HCT116 (cell line): ENCODE measurements at regions not wholly inside any gene's neighbourhood (a gene's known extent, or its start where the extent isn't known, plus 50 kb on each side); places are given as distances from the start of the nearest gene placed in this dataset.

Experiments
- ATAC-seq: fragments of 200-7000 bp; cut with Tn5 transposase; 2 replicates; pipeline ENCODE4 v1.9.1; 2020; ENCODE audit warnings: mild to moderate bottlenecking, moderate library complexity
- BruUV-seq: library from RNA; stranded (reverse); fragments of 400-500 nt; replicated peaks from 2 replicates; lab custom pipeline; 2021; lab: Mats Ljungman, UMichigan
- CTCF ChIA-PET: fragments of 300-600 bp; sonication (Branson Sonifier 250); formaldehyde crosslinking; loops from one replicate; lab custom pipeline; 2021; ENCODE audit warnings: antibody characterized with exemption; lab: Charles Lee
- POLR2A ChIA-PET: fragments of 300-600, 350-600 bp; sonication (Branson Sonifier 250); formaldehyde crosslinking; loops from one replicate; lab custom pipeline; 2021; ENCODE audit warnings: antibody characterized with exemption; lab: Charles Lee
- RAD21 ChIA-PET, 2 experiments: fragments of 300-600 bp; sonication (Branson Sonifier 250); formaldehyde crosslinking; loops; one replicate each; lab custom pipeline; 2023; ENCODE audit warnings: low total read pairs in 2 of 2; ENCODE audit not compliant: uncharacterized antibody in 2 of 2, unreplicated experiment in 2 of 2, low non-redundant PET in 1 of 2; lab: Charles Lee
- DNase-seq: peaks from one replicate; pipeline ENCODE4 v3.0.0-alpha.2; 2010; ENCODE audit warnings: low read depth, low spot score
- H2AFZ ChIP-seq: fragments of 200-600 bp; shearing (Covaris generic), sonication (generic); 2 replicates; pipeline ENCODE4 v1.6.1; 2017; ENCODE audit warnings: low read depth, mixed run types, mixed read lengths, antibody characterized with exemption, low read length; ENCODE audit not compliant: poor library complexity, severe bottlenecking
- H3K27ac ChIP-seq: 2 replicates; pipeline ENCODE4 v1.5.1; 2012; ENCODE audit warnings: low read depth, low read length
- H3K27me3 ChIP-seq: fragments of 200-600 bp; sonication (generic); 2 replicates; pipeline ENCODE4 v1.6.1; 2016; ENCODE audit warnings: mixed run types, low read length, mixed read lengths; ENCODE audit not compliant: insufficient read depth
- H3K36me3 ChIP-seq, 2 experiments: fragments of 200-500 bp in 1 of 2; fragments of 200-600 bp in 1 of 2; sonication (Bioruptor generic) in 1 of 2; sonication (generic) in 1 of 2; 2 replicates each; pipeline versions ENCODE4 v1.5.1 to v1.6.1; 2014 to 2016; ENCODE audit warnings: low read length in 2 of 2, inconsistent platforms in 1 of 2, mixed read lengths in 1 of 2, mixed run types in 1 of 2; ENCODE audit not compliant: insufficient read depth in 2 of 2, control insufficient read depth in 1 of 2
- H3K4me1 ChIP-seq, 2 experiments: fragments of 200-600 bp in 1 of 2; sonication (generic) in 1 of 2; 2 replicates each; pipeline versions ENCODE4 v1.5.1 to v1.6.1; 2012 to 2017; ENCODE audit warnings: low read length in 2 of 2, inconsistent platforms in 1 of 2, mild to moderate bottlenecking in 1 of 2, mixed read lengths in 1 of 2, mixed run types in 1 of 2, moderate library complexity in 1 of 2; ENCODE audit not compliant: insufficient read depth in 2 of 2, control insufficient read depth in 1 of 2
- H3K4me2 ChIP-seq: fragments of 200-600 bp; sonication (generic); 2 replicates; pipeline ENCODE4 v1.6.1; 2017; ENCODE audit warnings: mixed run types, low read length, mixed read lengths
- H3K4me3 ChIP-seq, 2 experiments: fragments of 200-600 bp in 1 of 2; sonication (generic) in 1 of 2; replicated peaks in 1 of 2; 2 replicates each; pipeline ENCODE4 v1.5.1; 2011 to 2016; ENCODE audit warnings: low read length in 2 of 2, control low read depth in 1 of 2, low read depth in 1 of 2, mild to moderate bottlenecking in 1 of 2, mixed read lengths in 1 of 2, mixed run types in 1 of 2
- H3K79me2 ChIP-seq: fragments of 200-600 bp; sonication (generic); 2 replicates; pipeline ENCODE4 v1.6.1; 2017; ENCODE audit warnings: mild to moderate bottlenecking, mixed run types, low read length, moderate library complexity, mixed read lengths; ENCODE audit not compliant: insufficient read depth
- H3K9ac ChIP-seq: fragments of 200-600 bp; sonication (generic); 2 replicates; pipeline ENCODE4 v1.6.1; 2016; ENCODE audit warnings: low read length, mixed read lengths
- H3K9me2 ChIP-seq: fragments of 200-600 bp; sonication (generic), shearing (Covaris generic); 2 replicates; pipeline ENCODE4 v1.6.1; 2017; ENCODE audit warnings: mixed run types, mild to moderate bottlenecking, moderate library complexity; ENCODE audit not compliant: insufficient read depth
- H3K9me3 ChIP-seq, 2 experiments: fragments of 200-500 bp in 1 of 2; fragments of 200-600 bp in 1 of 2; sonication (Bioruptor generic) in 1 of 2; sonication (generic) in 1 of 2; 2 replicates each; pipeline ENCODE4 v1.6.1; 2014 to 2017; ENCODE audit warnings: low read length in 2 of 2, mixed read lengths in 2 of 2, inconsistent platforms in 1 of 2, low read depth in 1 of 2, mild to moderate bottlenecking in 1 of 2, mixed run types in 1 of 2, moderate library complexity in 1 of 2; ENCODE audit not compliant: control insufficient read depth in 1 of 2, insufficient read depth in 1 of 2
- H4K20me1 ChIP-seq: fragments of 200-600 bp; sonication (generic), shearing (Covaris generic); 2 replicates; pipeline ENCODE4 v1.6.1; 2017; ENCODE audit warnings: mixed run types, mild to moderate bottlenecking, moderate library complexity; ENCODE audit not compliant: insufficient read depth
- ATF3 ChIP-seq: IDR thresholded peaks from 2 replicates; pipeline ENCODE4 v1.6.1; 2012
- CBX3 ChIP-seq: IDR thresholded peaks from 2 replicates; pipeline ENCODE4 v1.6.1; 2012; ENCODE audit warnings: low read depth
- CTCF ChIP-seq, 3 experiments: fragments of 200-600 bp in 1 of 3; sonication (generic) in 1 of 3; IDR thresholded peaks in 2 of 3; conservative IDR thresholded peaks in 1 of 3; 2 replicates each; pipeline ENCODE4 v1.5.1; 2012 to 2017; ENCODE audit warnings: low read depth in 2 of 3, low read length in 2 of 3, antibody characterized with exemption in 1 of 3, borderline replicate concordance in 1 of 3, control low read depth in 1 of 3, mild to moderate bottlenecking in 1 of 3, mixed read lengths in 1 of 3, mixed run types in 1 of 3, moderate library complexity in 1 of 3; ENCODE audit not compliant: insufficient read depth in 1 of 3
- EGR1 ChIP-seq: IDR thresholded peaks from 2 replicates; pipeline ENCODE4 v1.6.1; 2012; ENCODE audit warnings: low read depth
- EZH2 ChIP-seq: fragments of 200-600 bp; sonication (generic); IDR thresholded peaks from 2 replicates; pipeline ENCODE4 v1.6.1; 2017; ENCODE audit warnings: antibody characterized with exemption, mixed run types
- FOSL1 ChIP-seq: IDR thresholded peaks from 2 replicates; pipeline ENCODE4 v1.6.1; 2012; ENCODE audit warnings: low read depth
- JUND ChIP-seq: IDR thresholded peaks from 2 replicates; pipeline ENCODE4 v1.6.1; 2012
- REST ChIP-seq: IDR thresholded peaks from 2 replicates; pipeline ENCODE4 v1.6.1; 2012; ENCODE audit warnings: low read depth
- ZBTB33 ChIP-seq: IDR thresholded peaks from 2 replicates; pipeline ENCODE4 v1.6.1; 2011; ENCODE audit warnings: mild to moderate bottlenecking, low read length, moderate library complexity; ENCODE audit not compliant: insufficient replicate concordance; ENCODE audit errors: extremely low read depth
- ZNF274 ChIP-seq: fragments of 200-500 bp; sonication (Bioruptor generic); IDR thresholded peaks from 2 replicates; pipeline ENCODE4 v1.6.1; 2014; ENCODE audit warnings: mild to moderate bottlenecking, low read depth, low read length, inconsistent platforms
- intact Hi-C: fragments of 100-400 bp; cut with micrococcal nuclease; formaldehyde crosslinking; loops from 2 replicates; pipeline ENCODE4 v1.10.0; 2022

GRCh38 chr22:22358152-22358551 is 113.6 kb downstream of the VPREB1 start:
- ChIA-PET CTCF (interaction anchor here (0.8 to 2.6 kb wide), 3 partner anchors 10 to 65 kb away, joined by 3 to 9 read pairs (median 3); no protein-coding TSS in a partner anchor), POLR2A (no interaction called here), RAD21 (no interaction called here)
- no peaks in the 10 kb centered on the region for H4K20me1 ChIP-seq
- no peak overlapping the region for H3K27ac ChIP-seq
- no peak overlapping the region for H2AFZ ChIP-seq
- ATAC-seq (no peak), DNase-seq (no peak)
- H3K4me1 ChIP-seq = peaks cover 0 to 7% of the 10 kb centered on the region in 2 experiments; a peak in 1 of 4 replicates
- no TSS peak for BruUV-seq
- no peak overlapping the region for H3K4me3 ChIP-seq
- no peaks in the 10 kb centered on the region for H3K9me3 ChIP-seq
- peaks cover 4% of the 10 kb centered on the region for H3K27me3 ChIP-seq
- intact Hi-C loops = no loop called here
- no peak for TF ChIP-seq CBX3
- TF ChIP-seq REST = no peak
- TF ChIP-seq ZBTB33 = no peak
- no peak for TF ChIP-seq JUND
- TF ChIP-seq ZNF274 = no peak
- TF ChIP-seq CTCF (IDR thresholded peaks at IDR 0.05 in 2 of 3, conservative IDR thresholded peaks at IDR 0.05 in 1 of 3; ENCODE audit: borderline replicate concordance in 1 of 3, insufficient read depth in 1 of 3, low read depth in 2 of 3, low read length in 2 of 3) = no peak
- no peak for TF ChIP-seq EGR1
- TF ChIP-seq EZH2 = no peak
- no peak for TF ChIP-seq ATF3
- no peak for TF ChIP-seq FOSL1
- TF ChIP-seq, all 23 proteins: peak for 0
- Histone ChIP-seq H3K36me3 (no peaks in the 10 kb centered on the region), H3K9me2 (no peaks in the 10 kb centered on the region), H3K4me2 (no peak overlapping the region), H3K79me2 (no peaks in the 10 kb centered on the region), H3K9ac (no peak overlapping the region)
